Adrenal gland (tissue), 5 donors: ENCODE measurements at regions not wholly inside any gene's neighbourhood (a gene's known extent, or its start where the extent isn't known, plus 50 kb on each side); places are given as distances from the start of the nearest gene placed in this dataset.
"Not testable (repeated sequence)": the region's sequence is repeated elsewhere in the genome, so short reads cannot be mapped to it uniquely, and the experiment has no call there.

Experiments
- CTCF ChIP-seq, 6 experiments: fragments of 450-650 bp in 4 of 6; fragments of 200-600 bp in 2 of 6; sonication (generic) in 1 of 6; IDR thresholded peaks; 1 replicate in 5 of 6; 2 replicates in 1 of 6; pipeline versions ENCODE4 v1.5.1 to v1.8.0; 2016 to 2021; ENCODE audit warnings: antibody characterized with exemption in 6 of 6, mild to moderate bottlenecking in 2 of 6, moderate library complexity in 1 of 6
- POLR2A ChIP-seq, 2 donors: fragments of 450-650 bp; IDR thresholded peaks; one replicate each; pipeline ENCODE4 v1.6.1; 2017; ENCODE audit warnings: antibody characterized with exemption in 2 of 2, mild to moderate bottlenecking in 2 of 2, moderate library complexity in 1 of 2
- donor health status: DM: no; HTN: no; CAD: no.

DNA sequence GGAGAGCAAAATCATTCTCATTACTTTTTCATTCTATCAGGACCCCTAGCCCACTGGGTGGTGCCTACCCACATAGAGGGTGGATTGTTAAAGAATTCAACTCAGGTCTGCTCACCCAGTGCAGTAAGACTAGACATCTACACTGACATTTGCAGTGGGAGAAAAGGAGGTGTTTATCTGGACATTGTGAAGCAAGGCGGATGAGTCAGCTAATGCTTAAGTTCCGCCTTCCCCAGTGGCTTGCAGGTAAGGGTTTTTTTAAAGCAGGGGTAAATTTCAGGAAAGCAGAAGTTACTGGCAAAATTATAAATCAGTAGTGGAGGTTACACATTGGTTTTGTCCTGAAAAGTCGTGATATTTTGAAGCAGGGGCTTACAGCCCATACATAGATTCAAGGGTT is 359.2 kb upstream of the NPAP1 start:
- not testable (repeated sequence) for TF ChIP-seq POLR2A, CTCF (IDR thresholded peaks at IDR 0.05)
